Panc1 (cell line): ENCODE measurements at regions not wholly inside any gene's neighbourhood (a gene's known extent, or its start where the extent isn't known, plus 50 kb on each side); places are given as distances from the start of the nearest gene placed in this dataset.

ENCODE experiments used
- ATAC-seq: fragments of 200-7000 bp; cut with Tn5 transposase; 2 replicates; pipeline ENCODE4 v1.9.1; 2020; ENCODE audit warnings: mild to moderate bottlenecking, moderate library complexity
- BruUV-seq: library from RNA; stranded (reverse); fragments of 400-500 nt; replicated peaks from 2 replicates; lab custom pipeline; 2021; lab: Mats Ljungman, UMichigan
- CTCF ChIA-PET: fragments of 300-600 bp; sonication (Branson Sonifier 250); formaldehyde crosslinking; loops from one replicate; lab custom pipeline; 2022; ENCODE audit warnings: antibody characterized with exemption; lab: Charles Lee
- POLR2A ChIA-PET: fragments of 300-600 bp; sonication (Branson Sonifier 250); formaldehyde crosslinking; loops from one replicate; lab custom pipeline; 2022; ENCODE audit warnings: antibody characterized with exemption; lab: Charles Lee
- DNase-seq: peaks from one replicate; pipeline ENCODE4 v3.0.0-alpha.2; 2010; ENCODE audit warnings: low read depth, low spot score
- H3K27ac ChIP-seq: 2 replicates; pipeline ENCODE4 v1.5.1; 2011; ENCODE audit warnings: mild to moderate bottlenecking, low read length, inconsistent platforms
- H3K27me3 ChIP-seq: fragments of 200-500 bp; sonication (Bioruptor generic); 2 replicates; pipeline ENCODE4 v1.6.0; 2014; ENCODE audit warnings: low read length, inconsistent platforms; ENCODE audit not compliant: control insufficient read depth, insufficient read depth
- H3K36me3 ChIP-seq: fragments of 200-500 bp; sonication (Bioruptor generic); 2 replicates; pipeline ENCODE4 v1.5.1; 2014; ENCODE audit warnings: inconsistent platforms, mild to moderate bottlenecking, low read length, moderate library complexity; ENCODE audit not compliant: control insufficient read depth, insufficient read depth
- H3K4me1 ChIP-seq: 2 replicates; pipeline ENCODE4 v1.5.1; 2011; ENCODE audit warnings: inconsistent platforms, mild to moderate bottlenecking, low read length, moderate library complexity; ENCODE audit not compliant: control insufficient read depth, insufficient read depth
- H3K4me3 ChIP-seq, 2 experiments: 2 replicates each; pipeline ENCODE4 v1.5.1; 2011 to 2012; ENCODE audit warnings: low read depth in 2 of 2, low read length in 2 of 2, mild to moderate bottlenecking in 2 of 2, inconsistent platforms in 1 of 2, moderate library complexity in 1 of 2
- H3K9me3 ChIP-seq: fragments of 200-500 bp; sonication (Bioruptor generic); 2 replicates; pipeline ENCODE4 v1.5.1; 2014; ENCODE audit warnings: low read depth, mild to moderate bottlenecking, inconsistent platforms, low read length, moderate library complexity; ENCODE audit not compliant: control insufficient read depth, insufficient read depth
- CTCF ChIP-seq: fragments of 450-650 bp; IDR thresholded peaks from 2 replicates; pipeline ENCODE4 v1.5.1; 2017; ENCODE audit warnings: mild to moderate bottlenecking
- POLR2AphosphoS5 ChIP-seq: IDR thresholded peaks from 2 replicates; pipeline ENCODE4 v1.6.1; 2012; ENCODE audit warnings: mild to moderate bottlenecking, low read depth, low read length, moderate library complexity
- REST ChIP-seq, 2 experiments: IDR thresholded peaks; 2 replicates each; pipeline ENCODE4 v1.6.1; 2011 to 2012; ENCODE audit warnings: low read depth in 2 of 2, control low read depth in 1 of 2, low read length in 1 of 2, mild to moderate bottlenecking in 1 of 2, moderate library complexity in 1 of 2; ENCODE audit not compliant: insufficient read depth in 1 of 2
- SIN3A ChIP-seq: IDR thresholded peaks from 2 replicates; pipeline ENCODE4 v1.6.1; 2012; ENCODE audit warnings: low read depth, mild to moderate bottlenecking, low read length, moderate library complexity, borderline replicate concordance; ENCODE audit not compliant: insufficient read depth
- TCF7L2 ChIP-seq: IDR thresholded peaks from 2 replicates; pipeline ENCODE4 v1.6.1; 2011; ENCODE audit warnings: mild to moderate bottlenecking, low read depth, low read length, inconsistent platforms
- in situ Hi-C: cut with HindIII; loops from 2 replicates; pipeline ENCODE4 v1.10.0; 2016; ENCODE audit warnings: low sequenced_read_pairs, low pct_unique_long_range_greater_than_20kb
- intact Hi-C: fragments of 100-400 bp; cut with micrococcal nuclease; formaldehyde crosslinking; loops from one replicate; pipeline ENCODE4 v1.10.0; 2022; ENCODE audit not compliant: unreplicated experiment

- in situ Hi-C loops = no loop called here
These were observed 2321.0 kb downstream of the PCDH9 start for GRCh38 chr13:64909184-64909583.

GRCh38 chr13:64900039-64900438 is 2330.1 kb downstream of the PCDH9 start:
- H3K4me3 ChIP-seq = no peak overlapping the region
- H3K4me1 ChIP-seq = no peaks in the 10 kb centered on the region
- no peak for ATAC-seq
- BruUV-seq = no TSS peak
- intact Hi-C loops = no loop called here
- H3K9me3 ChIP-seq = no peaks in the 10 kb centered on the region
- in situ Hi-C loops = no loop called here
- no peaks in the 10 kb centered on the region for H3K36me3 ChIP-seq
- ChIA-PET POLR2A (no interaction called here), CTCF (no interaction called here)
- DNase-seq = no peak
- no peak for TF ChIP-seq TCF7L2
- no peak overlapping the region for H3K27ac ChIP-seq
- no peaks in the 10 kb centered on the region for H3K27me3 ChIP-seq

More at GRCh38 chr13:64909184-64909583, 2321.0 kb downstream of the PCDH9 start:
- Histone ChIP-seq H3K27ac (no peak overlapping the region), H3K4me3 (no peak overlapping the region), H3K27me3 (no peaks in the 10 kb centered on the region), H3K9me3 (no peaks in the 10 kb centered on the region), H3K4me1 (no peaks in the 10 kb centered on the region), H3K36me3 (no peaks in the 10 kb centered on the region)
- ChIA-PET CTCF (no interaction called here), POLR2A (no interaction called here)
- BruUV-seq = no TSS peak
- DNase-seq (no peak), ATAC-seq (no peak)
- TF ChIP-seq SIN3A (no peak), CTCF (no peak), REST (IDR thresholded peaks at IDR 0.05; ENCODE audit: insufficient read depth in 1 of 2, low read depth in 2 of 2, low read length in 1 of 2) (no peak), TCF7L2 (no peak), POLR2AphosphoS5 (no peak)
- intact Hi-C loops = no loop called here

- no peak for ATAC-seq
- in situ Hi-C loops = no loop called here
- TF ChIP-seq CTCF (no peak), TCF7L2 (no peak), SIN3A (no peak), POLR2AphosphoS5 (no peak)
- H3K9me3 ChIP-seq = no peaks in the 10 kb centered on the region
- intact Hi-C loops = no loop called here
- no TSS peak for BruUV-seq
- ChIA-PET POLR2A (no interaction called here), CTCF (no interaction called here)
- H3K36me3 ChIP-seq = no peaks in the 10 kb centered on the region
- no peaks in the 10 kb centered on the region for H3K4me1 ChIP-seq
- no peak overlapping the region for H3K4me3 ChIP-seq
- H3K27ac ChIP-seq = no peak overlapping the region
- no peak for DNase-seq
- H3K27me3 ChIP-seq = no peaks in the 10 kb centered on the region
These were observed 2345.2 kb downstream of the PCDH9 start for GRCh38 chr13:64884976-64885375.
